ENCODE measurements at regions not wholly inside any gene's neighbourhood (a gene's known extent, or its start where the extent isn't known, plus 50 kb on each side); places are given as distances from the start of the nearest gene placed in this dataset.
"Not testable (repeated sequence)": the region's sequence is repeated elsewhere in the genome, so short reads cannot be mapped to it uniquely, and the experiment has no call there.

GRCh38 chr20:30581839-30582238, 675.6 kb upstream of the DEFB115 start:
- not testable (repeated sequence) for TF ChIP-seq CTCF, POLR2A (IDR thresholded peaks at IDR 0.05)

All from body of pancreas (tissue), 4 donors.